ENCODE measurements at regions not wholly inside any gene's neighbourhood (a gene's known extent, or its start where the extent isn't known, plus 50 kb on each side); places are given as distances from the start of the nearest gene placed in this dataset.
"Not testable (repeated sequence)": the region's sequence is repeated elsewhere in the genome, so short reads cannot be mapped to it uniquely, and the experiment has no call there.

- Histone ChIP-seq H3K4me1 (ENCODE audit: control extremely low read depth in 1 of 4, control insufficient read depth in 4 of 4, insufficient read depth in 4 of 4, low read length in 3 of 4) (peaks cover 0 to 5% (median 1%) of the 10 kb centered on the region in 4 experiments), H3K9me3 (ENCODE audit: control extremely low read depth in 1 of 5, control insufficient read depth in 4 of 5, insufficient read depth in 2 of 5, low read depth in 1 of 5, low read length in 4 of 5) (no peaks in the 10 kb centered on the region), H3K36me3 (ENCODE audit: control insufficient read depth in 4 of 4, insufficient read depth in 4 of 4, low read length in 3 of 4) (no peaks in the 10 kb centered on the region), H3K27me3 (replicated peaks in 2 of 5; ENCODE audit: control insufficient read depth in 4 of 5, insufficient read depth in 5 of 5, low read length in 4 of 5) (no peaks in the 10 kb centered on the region), H3K4me3 (ENCODE audit: control insufficient read depth in 1 of 7, extremely low read depth in 1 of 7, insufficient read depth in 4 of 7, low read depth in 2 of 7, low read length in 6 of 7) (no peak overlapping the region), H3K27ac (ENCODE audit: insufficient read depth in 1 of 2, low read depth in 1 of 2, low read length in 2 of 2, poor library complexity in 1 of 2, severe bottlenecking in 2 of 2) (no peak overlapping the region)
- WGBS (ENCODE audit: insufficient coverage), result 100% methylated on average over 2 of the region's 3 CpGs
- ChIA-PET CTCF (no interaction called here), POLR2A (no interaction called here)
- no peak for DNase-seq
These were observed 432.2 kb downstream of the TMEM232 start for GRCh38 chr5:110294281-110294680.

GRCh38 chr5:110297152-110297670 lies 429.3 kb downstream of the TMEM232 start:
- Histone ChIP-seq H3K4me3 (ENCODE audit: control insufficient read depth in 1 of 7, extremely low read depth in 1 of 7, insufficient read depth in 4 of 7, low read depth in 2 of 7, low read length in 6 of 7) (no peak overlapping the region), H3K9me3 (ENCODE audit: control extremely low read depth in 1 of 5, control insufficient read depth in 4 of 5, insufficient read depth in 2 of 5, low read depth in 1 of 5, low read length in 4 of 5) (no peaks in the 10 kb centered on the region), H3K36me3 (ENCODE audit: control insufficient read depth in 4 of 4, insufficient read depth in 4 of 4, low read length in 3 of 4) (no peaks in the 10 kb centered on the region), H3K27me3 (replicated peaks in 2 of 5; ENCODE audit: control insufficient read depth in 4 of 5, insufficient read depth in 5 of 5, low read length in 4 of 5) (no peaks in the 10 kb centered on the region), H3K4me1 (ENCODE audit: control extremely low read depth in 1 of 4, control insufficient read depth in 4 of 4, insufficient read depth in 4 of 4, low read length in 3 of 4) (peaks cover 0 to 5% (median 1%) of the 10 kb centered on the region in 4 experiments), H3K27ac (ENCODE audit: insufficient read depth in 1 of 2, low read depth in 1 of 2, low read length in 2 of 2, poor library complexity in 1 of 2, severe bottlenecking in 2 of 2) (no peak overlapping the region)
- ChIA-PET POLR2A (no interaction called here), CTCF (no interaction called here)
- WGBS (ENCODE audit: insufficient coverage), result no CpG with 5 or more reads among the region's 3 CpGs
- DNase-seq, result peak in 2 of 3 donors; percentile 6 to 21

- ChIA-PET CTCF (no interaction called here), POLR2A (no interaction called here)
- Histone ChIP-seq H3K4me3 (ENCODE audit: control insufficient read depth in 1 of 7, extremely low read depth in 1 of 7, insufficient read depth in 4 of 7, low read depth in 2 of 7, low read length in 6 of 7) (no peak overlapping the region), H3K27ac (ENCODE audit: insufficient read depth in 1 of 2, low read depth in 1 of 2, low read length in 2 of 2, poor library complexity in 1 of 2, severe bottlenecking in 2 of 2) (no peak overlapping the region), H3K4me1 (ENCODE audit: control extremely low read depth in 1 of 4, control insufficient read depth in 4 of 4, insufficient read depth in 4 of 4, low read length in 3 of 4) (no peaks in the 10 kb centered on the region), H3K9me3 (ENCODE audit: control extremely low read depth in 1 of 5, control insufficient read depth in 4 of 5, insufficient read depth in 2 of 5, low read depth in 1 of 5, low read length in 4 of 5) (peaks cover 0 to 12% (median 2%) of the 10 kb centered on the region in 5 experiments), H3K27me3 (replicated peaks in 2 of 5; ENCODE audit: control insufficient read depth in 4 of 5, insufficient read depth in 5 of 5, low read length in 4 of 5) (no peaks in the 10 kb centered on the region), H3K36me3 (ENCODE audit: control insufficient read depth in 4 of 4, insufficient read depth in 4 of 4, low read length in 3 of 4) (no peaks in the 10 kb centered on the region)
- no peak for DNase-seq
- WGBS (ENCODE audit: insufficient coverage), result 80% methylated on average over 1 of the region's 1 CpG
These were observed 422.3 kb downstream of the TMEM232 start for GRCh38 chr5:110304176-110304575.

- Histone ChIP-seq H3K27ac (ENCODE audit: insufficient read depth in 1 of 2, low read depth in 1 of 2, low read length in 2 of 2, poor library complexity in 1 of 2, severe bottlenecking in 2 of 2) (no peak overlapping the region), H3K36me3 (ENCODE audit: control insufficient read depth in 4 of 4, insufficient read depth in 4 of 4, low read length in 3 of 4) (no peaks in the 10 kb centered on the region), H3K4me1 (ENCODE audit: control extremely low read depth in 1 of 4, control insufficient read depth in 4 of 4, insufficient read depth in 4 of 4, low read length in 3 of 4) (no peaks in the 10 kb centered on the region), H3K4me3 (ENCODE audit: control insufficient read depth in 1 of 7, extremely low read depth in 1 of 7, insufficient read depth in 4 of 7, low read depth in 2 of 7, low read length in 6 of 7) (no peak overlapping the region), H3K9me3 (ENCODE audit: control extremely low read depth in 1 of 5, control insufficient read depth in 4 of 5, insufficient read depth in 2 of 5, low read depth in 1 of 5, low read length in 4 of 5) (peaks cover 0 to 12% (median 2%) of the 10 kb centered on the region in 5 experiments), H3K27me3 (replicated peaks in 2 of 5; ENCODE audit: control insufficient read depth in 4 of 5, insufficient read depth in 5 of 5, low read length in 4 of 5) (no peaks in the 10 kb centered on the region)
- 100% methylated on average over 1 of the region's 2 CpGs for WGBS (ENCODE audit: insufficient coverage)
- no peak for DNase-seq
- CTCF ChIA-PET, result no interaction called here
- POLR2A ChIA-PET, result no interaction called here
These were observed 419.8 kb downstream of the TMEM232 start for GRCh38 chr5:110306650-110307049.

GRCh38 chr5:110309222-110309621 lies 417.2 kb downstream of the TMEM232 start:
- Histone ChIP-seq H3K27me3 (replicated peaks in 2 of 5; ENCODE audit: control insufficient read depth in 4 of 5, insufficient read depth in 5 of 5, low read length in 4 of 5) (no peaks in the 10 kb centered on the region), H3K36me3 (ENCODE audit: control insufficient read depth in 4 of 4, insufficient read depth in 4 of 4, low read length in 3 of 4) (no peaks in the 10 kb centered on the region), H3K9me3 (ENCODE audit: control extremely low read depth in 1 of 5, control insufficient read depth in 4 of 5, insufficient read depth in 2 of 5, low read depth in 1 of 5, low read length in 4 of 5) (peaks cover 0 to 8% (median 3%) of the 10 kb centered on the region in 5 experiments), H3K4me3 (ENCODE audit: control insufficient read depth in 1 of 7, extremely low read depth in 1 of 7, insufficient read depth in 4 of 7, low read depth in 2 of 7, low read length in 6 of 7) (no peak overlapping the region), H3K27ac (ENCODE audit: insufficient read depth in 1 of 2, low read depth in 1 of 2, low read length in 2 of 2, poor library complexity in 1 of 2, severe bottlenecking in 2 of 2) (no peak overlapping the region), H3K4me1 (ENCODE audit: control extremely low read depth in 1 of 4, control insufficient read depth in 4 of 4, insufficient read depth in 4 of 4, low read length in 3 of 4) (no peaks in the 10 kb centered on the region)
- ChIA-PET POLR2A (no interaction called here), CTCF (no interaction called here)
- no CpG with 5 or more reads among the region's 1 CpG for whole genome bisulfite sequencing (ENCODE audit: insufficient coverage)
- no peak for DNase-seq

- DNase-seq; H3K4me3 ChIP-seq (ENCODE audit: control insufficient read depth in 1 of 7, extremely low read depth in 1 of 7, insufficient read depth in 4 of 7, low read depth in 2 of 7, low read length in 6 of 7); H3K4me1 ChIP-seq (ENCODE audit: control extremely low read depth in 1 of 4, control insufficient read depth in 4 of 4, insufficient read depth in 4 of 4, low read length in 3 of 4); H3K27me3 ChIP-seq (replicated peaks in 2 of 5; ENCODE audit: control insufficient read depth in 4 of 5, insufficient read depth in 5 of 5, low read length in 4 of 5); CTCF ChIA-PET; H3K27ac ChIP-seq (ENCODE audit: insufficient read depth in 1 of 2, low read depth in 1 of 2, low read length in 2 of 2, poor library complexity in 1 of 2, severe bottlenecking in 2 of 2); H3K36me3 ChIP-seq (ENCODE audit: control insufficient read depth in 4 of 4, insufficient read depth in 4 of 4, low read length in 3 of 4); H3K9me3 ChIP-seq (ENCODE audit: control extremely low read depth in 1 of 5, control insufficient read depth in 4 of 5, insufficient read depth in 2 of 5, low read depth in 1 of 5, low read length in 4 of 5); POLR2A ChIA-PET: not testable (repeated sequence)
- WGBS (ENCODE audit: insufficient coverage), result no CpG with 5 or more reads among the region's 3 CpGs
These were observed 409.9 kb downstream of the TMEM232 start for GRCh38 chr5:110316566-110316965.

- H3K27ac ChIP-seq (ENCODE audit: insufficient read depth in 1 of 2, low read depth in 1 of 2, low read length in 2 of 2, poor library complexity in 1 of 2, severe bottlenecking in 2 of 2), result no peak overlapping the region
- peaks cover 0 to 4% (median 0%) of the 10 kb centered on the region in 5 experiments for H3K9me3 ChIP-seq (ENCODE audit: control extremely low read depth in 1 of 5, control insufficient read depth in 4 of 5, insufficient read depth in 2 of 5, low read depth in 1 of 5, low read length in 4 of 5)
- CTCF ChIA-PET, result no interaction called here
- 100% methylated on average over 1 of the region's 1 CpG for WGBS (ENCODE audit: insufficient coverage)
- H3K36me3 ChIP-seq (ENCODE audit: control insufficient read depth in 4 of 4, insufficient read depth in 4 of 4, low read length in 3 of 4), result no peaks in the 10 kb centered on the region
- POLR2A ChIA-PET, result no interaction called here
- no peaks in the 10 kb centered on the region for H3K27me3 ChIP-seq (replicated peaks in 2 of 5; ENCODE audit: control insufficient read depth in 4 of 5, insufficient read depth in 5 of 5, low read length in 4 of 5)
- no peak overlapping the region for H3K4me3 ChIP-seq (ENCODE audit: control insufficient read depth in 1 of 7, extremely low read depth in 1 of 7, insufficient read depth in 4 of 7, low read depth in 2 of 7, low read length in 6 of 7)
- no peak for DNase-seq
- no peaks in the 10 kb centered on the region for H3K4me1 ChIP-seq (ENCODE audit: control extremely low read depth in 1 of 4, control insufficient read depth in 4 of 4, insufficient read depth in 4 of 4, low read length in 3 of 4)
These were observed 405.4 kb downstream of the TMEM232 start for GRCh38 chr5:110321117-110321516.
